DND-41 (cell line): ENCODE measurements at regions not wholly inside any gene's neighbourhood (a gene's known extent, or its start where the extent isn't known, plus 50 kb on each side); places are given as distances from the start of the nearest gene placed in this dataset.

Source experiments
- ATAC-seq: fragments of 200-7000 bp; cut with Tn5 transposase; 3 replicates; pipeline ENCODE4 v1.9.1; 2021; ENCODE audit warnings: low read depth; ENCODE audit not compliant: insufficient read depth
- DNase-seq: peaks from one replicate; pipeline ENCODE4 v3.0.0-alpha.2; 2020
- H2AFZ ChIP-seq: 2 replicates; pipeline ENCODE4 v1.6.0; 2012; ENCODE audit warnings: low read depth, low read length
- H3K27ac ChIP-seq: 2 replicates; pipeline ENCODE4 v1.5.1; 2012; ENCODE audit warnings: low read length, inconsistent platforms
- H3K27me3 ChIP-seq: fragments of 200-600 bp; sonication (generic); 2 replicates; pipeline ENCODE4 v1.6.0; 2012; ENCODE audit warnings: low read length, mild to moderate bottlenecking, inconsistent platforms; ENCODE audit not compliant: insufficient read depth, poor library complexity
- H3K36me3 ChIP-seq: 2 replicates; pipeline ENCODE4 v1.5.1; 2012; ENCODE audit warnings: low read length, inconsistent platforms; ENCODE audit not compliant: insufficient read depth
- H3K4me1 ChIP-seq: 2 replicates; pipeline ENCODE4 v1.5.1; 2012; ENCODE audit warnings: mild to moderate bottlenecking, low read length; ENCODE audit not compliant: insufficient read depth
- H3K4me2 ChIP-seq: 2 replicates; pipeline ENCODE4 v1.6.0; 2012; ENCODE audit warnings: mild to moderate bottlenecking, moderate library complexity, low read length, inconsistent platforms; ENCODE audit not compliant: insufficient read depth
- H3K4me3 ChIP-seq, 2 experiments: fragments of 200-600 bp in 1 of 2; shearing (Covaris generic) in 1 of 2; 2 replicates each; pipeline ENCODE4 v1.5.1; 2012 to 2016; ENCODE audit warnings: inconsistent platforms in 2 of 2, low read length in 2 of 2, mild to moderate bottlenecking in 2 of 2, low read depth in 1 of 2, moderate library complexity in 1 of 2
- H3K79me2 ChIP-seq: 2 replicates; pipeline ENCODE4 v1.6.0; 2012; ENCODE audit warnings: low read length, inconsistent platforms; ENCODE audit not compliant: insufficient read depth
- H3K9ac ChIP-seq: 2 replicates; pipeline ENCODE4 v1.6.0; 2012; ENCODE audit warnings: low read depth, mild to moderate bottlenecking, inconsistent platforms, low read length, moderate library complexity
- H3K9me3 ChIP-seq: 2 replicates; pipeline ENCODE4 v1.5.1; 2012; ENCODE audit warnings: low read length, moderate library complexity, mild to moderate bottlenecking, inconsistent platforms; ENCODE audit not compliant: insufficient read depth, severe bottlenecking
- H4K20me1 ChIP-seq: 2 replicates; pipeline ENCODE4 v1.6.0; 2012; ENCODE audit warnings: low read length; ENCODE audit not compliant: insufficient read depth
- CTCF ChIP-seq: IDR thresholded peaks from 2 replicates; pipeline ENCODE4 v1.5.1; 2012; ENCODE audit warnings: borderline replicate concordance, low read length, moderate library complexity, mild to moderate bottlenecking; ENCODE audit not compliant: poor library complexity, severe bottlenecking; ENCODE audit errors: extremely low read depth
- EZH2 ChIP-seq: IDR thresholded peaks from 3 replicates; pipeline ENCODE4 v1.6.1; 2012; ENCODE audit warnings: borderline replicate concordance, low read depth, mild to moderate bottlenecking, moderate library complexity, low read length, inconsistent platforms; ENCODE audit not compliant: severe bottlenecking

- no peak overlapping the region for H3K4me2 ChIP-seq
- no peak overlapping the region for H3K27ac ChIP-seq
- H3K79me2 ChIP-seq, result no peaks in the 10 kb centered on the region
- TF ChIP-seq CTCF (no peak), EZH2 (no peak)
- no peaks in the 10 kb centered on the region for H3K36me3 ChIP-seq
- no peaks in the 10 kb centered on the region for H4K20me1 ChIP-seq
- no peak for DNase-seq
- H3K9me3 ChIP-seq, result no peaks in the 10 kb centered on the region
- H2AFZ ChIP-seq, result no peak overlapping the region
- H3K9ac ChIP-seq, result no peak overlapping the region
- no peaks in the 10 kb centered on the region for H3K4me1 ChIP-seq
- no peak overlapping the region for H3K4me3 ChIP-seq
- no peak for ATAC-seq
- H3K27me3 ChIP-seq, result no peaks in the 10 kb centered on the region
Measured at GRCh38 chr12:107521826-107522355, 163.7 kb upstream of the PWP1 start.

GRCh38 chr12:107522692-107523477, 162.7 kb upstream of the PWP1 start:
- Histone ChIP-seq H3K36me3 (no peaks in the 10 kb centered on the region), H3K9me3 (no peaks in the 10 kb centered on the region), H3K79me2 (no peaks in the 10 kb centered on the region), H3K27ac (no peak overlapping the region), H2AFZ (no peak overlapping the region), H3K4me2 (no peak overlapping the region), H4K20me1 (no peaks in the 10 kb centered on the region), H3K4me1 (no peaks in the 10 kb centered on the region), H3K9ac (no peak overlapping the region), H3K4me3 (no peak overlapping the region), H3K27me3 (no peaks in the 10 kb centered on the region)
- no peak for DNase-seq
- TF ChIP-seq EZH2 (no peak), CTCF (peak; percentile 31)
- ATAC-seq, result no peak

GRCh38 chr12:107523775-107524535, 161.6 kb upstream of the PWP1 start:
- no peak for DNase-seq

More at GRCh38 chr12:107523775-107524535, 161.6 kb upstream of the PWP1 start:
- Histone ChIP-seq H3K27ac (no peak overlapping the region), H3K4me2 (no peak overlapping the region), H3K4me3 (no peak overlapping the region), H3K4me1 (no peaks in the 10 kb centered on the region), H3K27me3 (no peaks in the 10 kb centered on the region), H3K36me3 (no peaks in the 10 kb centered on the region), H4K20me1 (no peaks in the 10 kb centered on the region), H3K9me3 (no peaks in the 10 kb centered on the region), H2AFZ (no peak overlapping the region), H3K79me2 (no peaks in the 10 kb centered on the region), H3K9ac (no peak overlapping the region)
- TF ChIP-seq CTCF, result no peak
- no peak for TF ChIP-seq EZH2
- no peak for ATAC-seq
